ENCODE measurements at regions not wholly inside any gene's neighbourhood (a gene's known extent, or its start where the extent isn't known, plus 50 kb on each side); places are given as distances from the start of the nearest gene placed in this dataset.

DNA sequence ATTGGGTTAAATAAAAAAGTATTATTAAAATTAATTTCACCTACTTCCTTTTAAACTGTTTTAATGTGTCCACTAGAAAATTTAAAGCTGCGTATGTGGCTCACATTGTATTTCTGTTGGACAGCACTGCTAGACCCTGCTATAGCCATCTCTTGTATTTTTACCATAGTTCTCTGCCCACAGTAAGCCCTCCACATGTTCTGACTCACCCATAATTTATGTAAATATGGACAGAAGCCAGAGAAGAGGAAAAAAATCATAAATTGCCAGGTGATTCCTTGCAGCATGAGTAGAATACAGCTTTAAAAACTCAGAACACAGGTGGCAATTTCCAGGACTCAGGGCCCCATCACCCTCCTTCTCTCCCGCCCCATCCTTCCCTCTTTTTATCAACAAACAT, 142.4 kb upstream of the MEX3C start:
- TF ChIP-seq, protein P1, sequence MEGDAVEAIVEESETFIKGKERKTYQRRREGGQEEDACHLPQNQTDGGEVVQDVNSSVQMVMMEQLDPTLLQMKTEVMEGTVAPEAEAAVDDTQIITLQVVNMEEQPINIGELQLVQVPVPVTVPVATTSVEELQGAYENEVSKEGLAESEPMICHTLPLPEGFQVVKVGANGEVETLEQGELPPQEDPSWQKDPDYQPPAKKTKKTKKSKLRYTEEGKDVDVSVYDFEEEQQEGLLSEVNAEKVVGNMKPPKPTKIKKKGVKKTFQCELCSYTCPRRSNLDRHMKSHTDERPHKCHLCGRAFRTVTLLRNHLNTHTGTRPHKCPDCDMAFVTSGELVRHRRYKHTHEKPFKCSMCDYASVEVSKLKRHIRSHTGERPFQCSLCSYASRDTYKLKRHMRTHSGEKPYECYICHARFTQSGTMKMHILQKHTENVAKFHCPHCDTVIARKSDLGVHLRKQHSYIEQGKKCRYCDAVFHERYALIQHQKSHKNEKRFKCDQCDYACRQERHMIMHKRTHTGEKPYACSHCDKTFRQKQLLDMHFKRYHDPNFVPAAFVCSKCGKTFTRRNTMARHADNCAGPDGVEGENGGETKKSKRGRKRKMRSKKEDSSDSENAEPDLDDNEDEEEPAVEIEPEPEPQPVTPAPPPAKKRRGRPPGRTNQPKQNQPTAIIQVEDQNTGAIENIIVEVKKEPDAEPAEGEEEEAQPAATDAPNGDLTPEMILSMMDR (IDR thresholded peaks at IDR 0.05; ENCODE audit: low read length): no peak
- no peak for TF ChIP-seq EZH2 (optimal IDR thresholded peaks at IDR 0.05; ENCODE audit: low read depth, low read length)
